K562 (cell line): ENCODE measurements at regions not wholly inside any gene's neighbourhood (a gene's known extent, or its start where the extent isn't known, plus 50 kb on each side); places are given as distances from the start of the nearest gene placed in this dataset.

ENCODE experiments used
- ATAC-seq: fragments of 200-7000 bp; cut with Tn5 transposase; 3 replicates; pipeline ENCODE4 v1.9.1; 2020; ENCODE audit warnings: moderate library complexity
- BruUV-seq: library from RNA; stranded (reverse); fragments of 400-500 nt; replicated peaks from 2 replicates; lab custom pipeline; 2021; lab: Mats Ljungman, UMichigan
- CTCF ChIA-PET: fragments of 300-600 bp; formaldehyde crosslinking; extraction: SDS; loops from one replicate; lab custom pipeline; 2021; ENCODE audit warnings: low intra/inter-chr PET ratio; lab: Yijun Ruan, JAX
- POLR2A ChIA-PET: fragments of 300-600, 350-650 bp; sonication (Branson Sonifier 250); formaldehyde crosslinking; extraction: SDS; loops from one replicate; lab custom pipeline; 2021; ENCODE audit warnings: antibody characterized with exemption, inconsistent platforms; lab: Yijun Ruan, JAX
- DNase-seq, 4 experiments: peaks; one replicate each; pipeline versions ENCODE4 v3.0.0 to v3.0.0-alpha.2; 2011 to 2018; ENCODE audit warnings: low spot score in 3 of 4, mixed read lengths in 3 of 4; ENCODE audit errors: extremely low read depth in 1 of 4
- FAIRE-seq: peaks from 2 replicates; lab custom pipeline; 2011; peaks lifted over from hg19 to GRCh38; lab: Jason Lieb, UNC
- H2AFZ ChIP-seq: 2 replicates; pipeline ENCODE4 v1.6.0; 2011; ENCODE audit warnings: low read depth, low read length, control low read depth, inconsistent platforms
- H3K27ac ChIP-seq: fragments of 200-600 bp; 3 replicates; pipeline ENCODE4 v1.8.0; 2011; ENCODE audit warnings: low read depth, mild to moderate bottlenecking, control low read depth, inconsistent platforms, low read length, moderate library complexity, mixed read lengths; ENCODE audit errors: extremely low read depth
- H3K27me3 ChIP-seq, 2 experiments: fragments of 300-600 bp in 1 of 2; 2 replicates in 1 of 2; 3 replicates in 1 of 2; pipeline versions ENCODE4 v1.6.0 to v1.8.0; 2011; ENCODE audit warnings: inconsistent platforms in 2 of 2, low read length in 2 of 2, mild to moderate bottlenecking in 1 of 2, mixed read lengths in 1 of 2, moderate library complexity in 1 of 2; ENCODE audit not compliant: control insufficient read depth in 2 of 2, insufficient read depth in 2 of 2
- H3K36me3 ChIP-seq: fragments of 300-600 bp; 3 replicates; pipeline ENCODE4 v1.8.0; 2011; ENCODE audit warnings: mild to moderate bottlenecking, low read length, inconsistent platforms; ENCODE audit not compliant: control insufficient read depth, insufficient read depth
- H3K4me1 ChIP-seq, 2 experiments: fragments of 200-600 bp in 1 of 2; replicated peaks in 1 of 2; 2 replicates in 1 of 2; 3 replicates in 1 of 2; pipeline versions ENCODE4 v1.5.1 to v1.8.0; 2011; ENCODE audit warnings: inconsistent platforms in 2 of 2, low read length in 2 of 2, mild to moderate bottlenecking in 1 of 2, mixed read lengths in 1 of 2, moderate library complexity in 1 of 2; ENCODE audit not compliant: control insufficient read depth in 2 of 2, insufficient read depth in 2 of 2
- H3K4me2 ChIP-seq: 2 replicates; pipeline ENCODE4 v1.6.1; 2011; ENCODE audit warnings: low read length, control low read depth, inconsistent platforms, mixed read lengths; ENCODE audit not compliant: insufficient read depth
- H3K4me3 ChIP-seq: fragments of 200-600 bp; sonication (generic), shearing (Covaris generic); 2 replicates; pipeline ENCODE4 v1.5.1; 2016; ENCODE audit warnings: control low read depth, inconsistent platforms
- H3K79me2 ChIP-seq: fragments of 200-600 bp; 3 replicates; pipeline ENCODE4 v1.8.0; 2011; ENCODE audit warnings: low read length, inconsistent platforms; ENCODE audit not compliant: control insufficient read depth, insufficient read depth
- H3K9ac ChIP-seq, 2 experiments: 2 replicates each; pipeline versions ENCODE4 v1.6.0 to v1.6.1; 2011; ENCODE audit warnings: low read depth in 2 of 2, low read length in 2 of 2, control low read depth in 1 of 2, inconsistent platforms in 1 of 2, mild to moderate bottlenecking in 1 of 2, mixed read lengths in 1 of 2; ENCODE audit not compliant: insufficient read depth in 1 of 2
- H3K9me1 ChIP-seq: one replicate; pipeline ENCODE4 v1.6.0; 2011; ENCODE audit warnings: inconsistent platforms, mild to moderate bottlenecking, low read length, moderate library complexity; ENCODE audit not compliant: control insufficient read depth, insufficient read depth
- H3K9me3 ChIP-seq: replicated peaks from 2 replicates; pipeline ENCODE4 v1.5.1; 2011; ENCODE audit warnings: low read depth, low read length, inconsistent platforms; ENCODE audit not compliant: control insufficient read depth, insufficient read depth
- H4K20me1 ChIP-seq: replicated peaks from 2 replicates; pipeline ENCODE4 v1.6.1; 2011; ENCODE audit warnings: low read length, inconsistent platforms, mixed read lengths; ENCODE audit not compliant: control insufficient read depth, insufficient read depth
- ELK1 ChIP-seq: sonication (generic); formaldehyde crosslinking; IDR thresholded peaks from 2 replicates; pipeline ENCODE4 v1.8.1; 2022; ENCODE audit warnings: missing genetic modification reagents
- PREB ChIP-seq: sonication (generic); formaldehyde crosslinking; IDR thresholded peaks from 2 replicates; pipeline ENCODE4 v1.8.1; 2023; ENCODE audit warnings: mild to moderate bottlenecking, missing genetic modification reagents
- RBM17 ChIP-seq: fragments of 200-400 bp; formaldehyde crosslinking; IDR thresholded peaks from 2 replicates; pipeline ENCODE4 v1.6.1; 2017; ENCODE audit warnings: low read depth, mild to moderate bottlenecking, low read length, borderline replicate concordance
- SAFB ChIP-seq: fragments of 200-400 bp; formaldehyde crosslinking; IDR thresholded peaks from 2 replicates; pipeline ENCODE4 v1.6.1; 2017; ENCODE audit warnings: low read depth, low read length, borderline replicate concordance
- TGIF2 ChIP-seq: sonication (generic); formaldehyde crosslinking; IDR thresholded peaks from 2 replicates; pipeline ENCODE4 v1.8.1; 2022; ENCODE audit warnings: mild to moderate bottlenecking, missing genetic modification reagents, moderate library complexity
- ZNF75A ChIP-seq: fragments of 450-650 bp; formaldehyde crosslinking; IDR thresholded peaks from 2 replicates; pipeline ENCODE4 v1.4.0; 2020; ENCODE audit warnings: mild to moderate bottlenecking
- ZNF785 ChIP-seq: fragments of 250-450 bp; sonication (Bioruptor Pico); IDR thresholded peaks from 2 replicates; pipeline ENCODE4 v1.4.0; 2020; ENCODE audit warnings: mild to moderate bottlenecking
- WGBS: fragments of 100-300 bp; shearing (Covaris generic); methylation state at CpG from one replicate; pipeline ENCODE4 v1.1.6; 2016; ENCODE audit warnings: low coverage, mixed read lengths; ENCODE audit not compliant: insufficient coverage; ENCODE audit errors: missing lambda C conversion rate; 5-methylcytosine and 5-hydroxymethylcytosine counted together
- in situ Hi-C: fragments of 300-500 bp; cut with MboI; formaldehyde crosslinking; loops from 4 replicates; pipeline ENCODE4 v1.15.0; 2018; ENCODE audit warnings: inconsistent platforms, mixed read lengths
- intact Hi-C: fragments of 100-400 bp; cut with micrococcal nuclease; formaldehyde crosslinking; loops from 2 replicates; pipeline ENCODE4 v1.14.2; 2022
- TF ChIP-seq, protein P1 (sequence below): IDR thresholded peaks from 2 replicates; pipeline ENCODE4 v1.6.1; 2011; ENCODE audit not compliant: insufficient read length; ENCODE audit errors: extremely low read depth

DNA sequence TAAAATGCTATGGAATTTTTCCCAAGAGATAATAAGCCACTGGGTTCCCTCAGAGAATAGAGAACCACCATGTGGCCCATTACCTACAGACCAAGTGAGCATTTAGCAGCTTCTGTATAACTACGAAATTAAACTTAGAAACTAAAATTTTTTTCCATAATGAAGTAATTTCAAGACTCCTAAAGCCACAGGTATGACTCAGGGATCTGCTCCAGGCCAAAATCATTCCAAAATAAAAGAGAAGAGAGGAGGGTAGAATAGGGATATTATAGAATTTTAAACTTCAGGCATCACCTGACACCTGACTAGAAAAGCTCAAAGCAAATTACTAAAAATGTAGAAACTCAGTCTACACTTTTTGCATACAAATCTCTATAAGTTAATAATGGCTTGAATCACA is 108.9 kb upstream of the DST start:
- Histone ChIP-seq H3K9me3 (no peaks in the 10 kb centered on the region), H3K4me3 (no peak overlapping the region), H3K9me1 (no peaks in the 10 kb centered on the region), H4K20me1 (no peaks in the 10 kb centered on the region), H3K27me3 (no peaks in the 10 kb centered on the region; a peak in 1 of 5 replicates), H3K4me1 (no peaks in the 10 kb centered on the region), H3K79me2 (no peaks in the 10 kb centered on the region), H3K36me3 (no peaks in the 10 kb centered on the region), H3K27ac (no peak overlapping the region), H2AFZ (no peak overlapping the region), H3K4me2 (no peak overlapping the region), H3K9ac (no peak overlapping the region)
- no peak for FAIRE-seq
- CTCF ChIA-PET = no interaction called here
- no peak for DNase-seq
- BruUV-seq = no TSS peak
- intact Hi-C loops = no loop called here
- in situ Hi-C loops = no loop called here
- ATAC-seq = no peak
- TF ChIP-seq SAFB = no peak
- TF ChIP-seq RBM17 = no peak
- TF ChIP-seq ZNF785 (CRISPR knock-in tag) = no peak
- TF ChIP-seq, protein P1, sequence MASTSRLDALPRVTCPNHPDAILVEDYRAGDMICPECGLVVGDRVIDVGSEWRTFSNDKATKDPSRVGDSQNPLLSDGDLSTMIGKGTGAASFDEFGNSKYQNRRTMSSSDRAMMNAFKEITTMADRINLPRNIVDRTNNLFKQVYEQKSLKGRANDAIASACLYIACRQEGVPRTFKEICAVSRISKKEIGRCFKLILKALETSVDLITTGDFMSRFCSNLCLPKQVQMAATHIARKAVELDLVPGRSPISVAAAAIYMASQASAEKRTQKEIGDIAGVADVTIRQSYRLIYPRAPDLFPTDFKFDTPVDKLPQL = no peak
- TF ChIP-seq PREB (CRISPR knock-in tag) = no peak
- no peak for TF ChIP-seq ELK1 (CRISPR knock-in tag)
- no peak for TF ChIP-seq ZNF75A (CRISPR knock-in tag)
- no peak for TF ChIP-seq TGIF2 (CRISPR knock-in tag)
- WGBS = 0% methylated on average over 1 of the region's 1 CpG
- POLR2A ChIA-PET = no interaction called here
